Naive B cell (primary cell): ENCODE measurements at regions not wholly inside any gene's neighbourhood (a gene's known extent, or its start where the extent isn't known, plus 50 kb on each side); places are given as distances from the start of the nearest gene placed in this dataset.
A peak's percentile ranks its signal among the peaks of the same experiment; 100 is the strongest.

ENCODE experiments used
- ATAC-seq, 2 donors: fragments of 150-1000 bp; cut with Tn5 transposase; 2 replicates each; pipeline ENCODE4 v1.10.0; 2021; ENCODE audit warnings: low read depth in 2 of 2, mild to moderate bottlenecking in 2 of 2, moderate library complexity in 2 of 2
- DNase-seq: peaks from one replicate; pipeline ENCODE4 v3.0.0; 2022
- H3K27ac Mint-ChIP-seq, 6 donors: one replicate each; pipeline ENCODE4 v1.8.0; 2020 to 2022; ENCODE audit warnings: mild to moderate bottlenecking in 6 of 6, mixed read lengths in 6 of 6, moderate library complexity in 5 of 6, inconsistent platforms in 2 of 6
- H3K27me3 Mint-ChIP-seq, 3 donors: one replicate each; pipeline ENCODE4 v1.8.0; 2021 to 2022; ENCODE audit warnings: mixed read lengths in 3 of 3, mild to moderate bottlenecking in 1 of 3
- H3K36me3 Mint-ChIP-seq, 2 donors: one replicate each; pipeline ENCODE4 v1.8.0; 2020 to 2022; ENCODE audit warnings: mixed read lengths in 2 of 2, inconsistent platforms in 1 of 2, mild to moderate bottlenecking in 1 of 2
- H3K4me1 Mint-ChIP-seq, 3 donors: one replicate each; pipeline ENCODE4 v1.8.0; 2020 to 2022; ENCODE audit warnings: mixed read lengths in 3 of 3, inconsistent platforms in 1 of 3, mild to moderate bottlenecking in 1 of 3, moderate library complexity in 1 of 3
- H3K4me3 Mint-ChIP-seq, 8 donors: one replicate each; pipeline ENCODE4 v1.8.0; 2020 to 2022; ENCODE audit warnings: mild to moderate bottlenecking in 8 of 8, mixed read lengths in 8 of 8, moderate library complexity in 8 of 8, inconsistent platforms in 2 of 8
- H3K9me3 Mint-ChIP-seq, 7 donors: one replicate each; pipeline ENCODE4 v1.8.0; 2020 to 2022; ENCODE audit warnings: mixed read lengths in 7 of 7, mild to moderate bottlenecking in 5 of 7, inconsistent platforms in 2 of 7, moderate library complexity in 1 of 7

- no peaks in the 10 kb centered on the region for H3K27me3 Mint-ChIP-seq
- H3K27ac Mint-ChIP-seq = no peak overlapping the region
- peaks cover 0 to 7% (median 0%) of the 10 kb centered on the region in 3 donors for H3K4me1 Mint-ChIP-seq
- DNase-seq (no peak), ATAC-seq (no peak)
- peaks cover 9 to 11% of the 10 kb centered on the region in 2 donors for H3K36me3 Mint-ChIP-seq
- H3K4me3 Mint-ChIP-seq = no peak overlapping the region
- no peaks in the 10 kb centered on the region for H3K9me3 Mint-ChIP-seq
Measured at GRCh38 chr22:25357132-25357455, 137.7 kb downstream of the CRYBB2 start.

GRCh38 chr22:25357606-25358420, 138.4 kb downstream of the CRYBB2 start:
- H3K27ac Mint-ChIP-seq = peak overlapping the region in 3 of 6 donors; percentile 20 to 69 (median 64)
- peaks cover 0 to 14% (median 0%) of the 10 kb centered on the region in 3 donors for H3K4me1 Mint-ChIP-seq
- H3K9me3 Mint-ChIP-seq = no peaks in the 10 kb centered on the region
- no peaks in the 10 kb centered on the region for H3K27me3 Mint-ChIP-seq
- no peak overlapping the region for H3K4me3 Mint-ChIP-seq
- ATAC-seq (no peak), DNase-seq (no peak)
- H3K36me3 Mint-ChIP-seq = peaks cover 9 to 11% of the 10 kb centered on the region in 2 donors

DNA sequence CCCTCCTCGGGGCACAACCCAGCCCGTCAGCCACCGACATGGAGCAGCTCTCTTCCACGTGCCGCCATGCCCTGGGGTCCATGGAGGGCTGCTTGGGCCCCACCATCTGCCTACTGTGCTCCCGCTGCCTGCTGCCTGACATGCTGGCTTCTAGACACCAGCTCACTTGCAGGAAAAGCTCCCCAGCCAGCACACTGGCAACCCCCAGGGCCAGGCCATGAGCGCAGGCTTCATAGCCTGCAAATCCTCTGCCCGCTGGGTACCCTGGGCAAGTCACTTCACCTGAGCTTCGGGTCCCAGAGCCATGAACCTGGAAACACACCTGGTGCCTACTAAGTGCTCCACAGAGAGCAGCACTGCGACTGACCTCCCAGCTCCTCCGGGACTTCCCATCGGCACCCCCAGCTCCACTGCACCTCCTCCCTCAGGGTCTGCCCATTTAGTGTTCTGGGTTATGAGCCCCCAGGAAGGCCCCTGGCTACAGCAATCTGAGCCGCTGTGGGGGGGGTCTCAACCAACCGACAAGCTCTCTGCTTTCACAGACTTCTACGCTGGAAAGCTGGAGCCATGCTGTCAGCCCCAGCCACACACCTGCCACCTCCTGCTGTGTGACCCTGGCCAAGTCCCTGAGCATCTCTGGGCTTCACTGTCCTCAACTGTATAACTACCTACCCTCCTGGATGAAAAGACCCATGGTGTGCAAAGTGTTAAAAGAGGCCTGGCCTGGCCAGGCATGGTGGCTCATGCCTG, 139.2 kb downstream of the CRYBB2 start:
- no peak for ATAC-seq

GRCh38 chr22:25359601-25360261, 140.3 kb downstream of the CRYBB2 start:
- Mint-ChIP-seq H3K9me3 (no peaks in the 10 kb centered on the region), H3K4me1 (peaks cover 0 to 14% (median 3%) of the 10 kb centered on the region in 3 donors), H3K27ac (no peak overlapping the region), H3K4me3 (no peak overlapping the region), H3K27me3 (no peaks in the 10 kb centered on the region), H3K36me3 (peaks cover 0 to 9% of the 10 kb centered on the region in 2 donors)
- DNase-seq (no peak), ATAC-seq (no peak)

More for the DNA sequence above, 139.2 kb downstream of the CRYBB2 start:
- no peaks in the 10 kb centered on the region for H3K9me3 Mint-ChIP-seq
- peak overlapping the region in 1 of 8 donors; percentile 66 for H3K4me3 Mint-ChIP-seq
- DNase-seq = no peak
- no peaks in the 10 kb centered on the region for H3K27me3 Mint-ChIP-seq
- H3K36me3 Mint-ChIP-seq = peaks cover 9 to 10% of the 10 kb centered on the region in 2 donors
- H3K4me1 Mint-ChIP-seq = peaks cover 0 to 14% (median 3%) of the 10 kb centered on the region in 3 donors
- peak overlapping the region in 2 of 6 donors; percentile 20 to 64 for H3K27ac Mint-ChIP-seq

DNA sequence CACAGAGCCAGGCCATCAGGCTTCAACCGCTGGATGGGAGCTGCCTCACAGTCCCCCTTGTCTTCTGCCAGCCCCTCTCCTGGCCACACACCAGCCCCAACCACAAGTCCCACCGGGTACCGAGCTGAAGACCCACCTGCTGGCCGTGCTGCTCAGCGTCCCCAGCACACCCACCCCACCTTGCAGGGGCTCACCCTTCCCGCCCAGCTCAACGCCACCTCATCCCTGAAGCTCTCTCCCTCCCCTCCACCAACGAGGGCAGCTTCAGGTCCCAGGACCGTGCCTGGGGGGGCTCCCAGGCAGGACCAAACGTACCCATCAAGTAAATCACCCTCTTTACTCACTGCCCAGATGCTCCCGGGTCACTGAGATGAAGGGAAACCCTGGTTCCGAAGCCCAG, 141.0 kb downstream of the CRYBB2 start:
- no peak overlapping the region for H3K4me3 Mint-ChIP-seq
- H3K9me3 Mint-ChIP-seq = no peaks in the 10 kb centered on the region
- H3K36me3 Mint-ChIP-seq = peaks cover 0 to 9% of the 10 kb centered on the region in 2 donors
- no peaks in the 10 kb centered on the region for H3K27me3 Mint-ChIP-seq
- no peak for ATAC-seq
- no peak for DNase-seq
- peaks cover 3 to 14% (median 3%) of the 10 kb centered on the region in 3 donors for H3K4me1 Mint-ChIP-seq
- no peak overlapping the region for H3K27ac Mint-ChIP-seq

GRCh38 chr22:25360891-25361645, 141.6 kb downstream of the CRYBB2 start:
- Mint-ChIP-seq H3K27ac (no peak overlapping the region), H3K4me3 (no peak overlapping the region), H3K9me3 (no peaks in the 10 kb centered on the region), H3K27me3 (no peaks in the 10 kb centered on the region), H3K4me1 (peaks cover 3 to 14% (median 3%) of the 10 kb centered on the region in 3 donors), H3K36me3 (peaks cover 0 to 9% of the 10 kb centered on the region in 2 donors)
- ATAC-seq = no peak
- no peak for DNase-seq

- ATAC-seq = no peak
Measured at GRCh38 chr22:25361899-25362214, 142.4 kb downstream of the CRYBB2 start.

GRCh38 chr22:25362215-25362882, 142.9 kb downstream of the CRYBB2 start:
- no peaks in the 10 kb centered on the region for H3K36me3 Mint-ChIP-seq
- DNase-seq (peak; percentile 47), ATAC-seq (peak; percentile 37 to 65)
- no peaks in the 10 kb centered on the region for H3K27me3 Mint-ChIP-seq
- H3K4me1 Mint-ChIP-seq = peaks cover 6 to 21% (median 7%) of the 10 kb centered on the region in 3 donors
- H3K4me3 Mint-ChIP-seq = no peak overlapping the region
- H3K9me3 Mint-ChIP-seq = no peaks in the 10 kb centered on the region
- H3K27ac Mint-ChIP-seq = no peak overlapping the region

More at GRCh38 chr22:25361899-25362214, 142.4 kb downstream of the CRYBB2 start:
- Mint-ChIP-seq H3K27ac (no peak overlapping the region), H3K4me1 (peaks cover 3 to 16% (median 3%) of the 10 kb centered on the region in 3 donors), H3K36me3 (peaks cover 0 to 4% of the 10 kb centered on the region in 2 donors), H3K4me3 (no peak overlapping the region), H3K9me3 (no peaks in the 10 kb centered on the region), H3K27me3 (no peaks in the 10 kb centered on the region)
- no peak for DNase-seq

DNA sequence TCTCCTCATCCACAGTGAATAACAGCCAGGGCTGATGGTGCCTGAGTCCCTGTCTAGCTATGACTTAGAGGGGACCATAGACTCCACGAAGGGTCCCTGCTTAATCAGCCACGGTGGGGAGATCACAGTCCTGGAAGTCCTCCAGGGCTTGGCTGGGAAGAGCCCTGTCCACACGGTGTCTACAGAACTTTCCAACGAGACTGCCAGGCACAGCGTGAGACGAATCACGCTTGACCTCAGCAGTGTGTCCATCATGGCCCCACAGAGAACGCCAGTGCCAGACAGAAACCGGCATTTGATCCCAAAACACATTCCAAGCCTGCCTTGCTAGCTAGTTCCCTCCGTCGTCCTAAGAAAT, 143.4 kb downstream of the CRYBB2 start:
- no peak for ATAC-seq
- no peak overlapping the region for H3K27ac Mint-ChIP-seq

GRCh38 chr22:25363474-25363873, 144.0 kb downstream of the CRYBB2 start:
- Mint-ChIP-seq H3K4me1 (peaks cover 9 to 28% (median 12%) of the 10 kb centered on the region in 3 donors), H3K27me3 (no peaks in the 10 kb centered on the region), H3K9me3 (no peaks in the 10 kb centered on the region), H3K4me3 (peak overlapping the region in 1 of 8 donors; percentile 42), H3K36me3 (no peaks in the 10 kb centered on the region), H3K27ac (no peak overlapping the region)
- DNase-seq = no peak
- no peak for ATAC-seq

More for the DNA sequence above, 143.4 kb downstream of the CRYBB2 start:
- DNase-seq = no peak
- Mint-ChIP-seq H3K27me3 (no peaks in the 10 kb centered on the region), H3K4me1 (peaks cover 9 to 26% (median 12%) of the 10 kb centered on the region in 3 donors), H3K36me3 (no peaks in the 10 kb centered on the region), H3K9me3 (no peaks in the 10 kb centered on the region), H3K4me3 (no peak overlapping the region)

DNA sequence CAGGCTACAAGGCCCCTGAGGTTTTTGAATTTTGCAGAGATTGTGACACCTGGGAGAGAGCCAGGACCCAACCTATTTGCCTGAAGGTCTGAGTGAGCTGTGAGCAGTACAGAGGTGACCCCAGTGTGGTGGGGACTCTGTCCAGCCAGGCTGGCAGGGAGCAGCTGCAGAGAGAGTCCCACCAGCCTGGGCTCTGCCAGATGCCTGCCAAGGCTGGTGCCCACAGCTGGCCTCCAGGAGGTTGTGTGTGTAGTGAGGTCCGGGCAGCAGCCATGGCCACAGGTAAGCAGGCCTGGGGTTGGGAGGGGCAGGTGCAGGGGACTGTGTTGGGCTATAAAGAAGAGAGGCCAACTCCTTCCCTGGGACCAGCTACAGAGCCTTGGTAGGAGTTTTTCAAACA, 144.8 kb downstream of the CRYBB2 start:
- DNase-seq = no peak
- no peaks in the 10 kb centered on the region for H3K27me3 Mint-ChIP-seq
- no peak for ATAC-seq
- peak overlapping the region in 3 of 6 donors; percentile 38 to 89 (median 42) for H3K27ac Mint-ChIP-seq
- no peaks in the 10 kb centered on the region for H3K9me3 Mint-ChIP-seq
- no peaks in the 10 kb centered on the region for H3K36me3 Mint-ChIP-seq
- no peak overlapping the region for H3K4me3 Mint-ChIP-seq
- peaks cover 9 to 31% (median 16%) of the 10 kb centered on the region in 3 donors for H3K4me1 Mint-ChIP-seq

GRCh38 chr22:25364736-25365241, 145.3 kb downstream of the CRYBB2 start:
- Mint-ChIP-seq H3K4me3 (no peak overlapping the region), H3K27ac (peak overlapping the region in 1 of 6 donors; percentile 28), H3K4me1 (peaks cover 9 to 31% (median 16%) of the 10 kb centered on the region in 3 donors), H3K36me3 (no peaks in the 10 kb centered on the region), H3K27me3 (no peaks in the 10 kb centered on the region), H3K9me3 (no peaks in the 10 kb centered on the region)
- DNase-seq = no peak
- no peak for ATAC-seq
